ENCODE measurements at regions not wholly inside any gene's neighbourhood (a gene's known extent, or its start where the extent isn't known, plus 50 kb on each side); places are given as distances from the start of the nearest gene placed in this dataset.

GRCh38 chr6:87829622-87830121 lies 127.6 kb upstream of the AKIRIN2 start:
- Mint-ChIP-seq H3K9me3 (no peaks in the 10 kb centered on the region), H3K27ac (no peak overlapping the region), H3K36me3 (no peaks in the 10 kb centered on the region), H3K4me3 (no peak overlapping the region), H3K4me1 (peaks cover 19% of the 10 kb centered on the region), H3K27me3 (peaks cover 4% of the 10 kb centered on the region)
- no peak for DNase-seq

- Mint-ChIP-seq H3K9me3 (no peaks in the 10 kb centered on the region), H3K4me1 (peaks cover 19% of the 10 kb centered on the region), H3K36me3 (no peaks in the 10 kb centered on the region), H3K27ac (no peak overlapping the region), H3K27me3 (peaks cover 4% of the 10 kb centered on the region), H3K4me3 (no peak overlapping the region)
- DNase-seq, result no peak
These were observed 126.0 kb upstream of the AKIRIN2 start for GRCh38 chr6:87828044-87828443.

- peaks cover 14% of the 10 kb centered on the region for H3K4me1 Mint-ChIP-seq
- no peak overlapping the region for H3K27ac Mint-ChIP-seq
- H3K9me3 Mint-ChIP-seq, result no peaks in the 10 kb centered on the region
- no peak for DNase-seq
- H3K27me3 Mint-ChIP-seq, result peaks cover 4% of the 10 kb centered on the region
- H3K36me3 Mint-ChIP-seq, result no peaks in the 10 kb centered on the region
- H3K4me3 Mint-ChIP-seq, result no peak overlapping the region
These were observed 125.3 kb upstream of the AKIRIN2 start for GRCh38 chr6:87827346-87827745.

GRCh38 chr6:87826424-87826823 lies 124.4 kb upstream of the AKIRIN2 start:
- no peak for DNase-seq
- Mint-ChIP-seq H3K4me1 (peaks cover 8% of the 10 kb centered on the region), H3K27me3 (peaks cover 4% of the 10 kb centered on the region), H3K9me3 (no peaks in the 10 kb centered on the region), H3K27ac (no peak overlapping the region), H3K36me3 (no peaks in the 10 kb centered on the region), H3K4me3 (no peak overlapping the region)

GRCh38 chr6:87825821-87826221 lies 123.8 kb upstream of the AKIRIN2 start:
- Mint-ChIP-seq H3K27ac (no peak overlapping the region), H3K36me3 (no peaks in the 10 kb centered on the region), H3K9me3 (no peaks in the 10 kb centered on the region), H3K27me3 (peaks cover 4% of the 10 kb centered on the region), H3K4me1 (peaks cover 8% of the 10 kb centered on the region), H3K4me3 (no peak overlapping the region)
- no peak for DNase-seq

GRCh38 chr6:87824958-87825491 lies 123.0 kb upstream of the AKIRIN2 start:
- Mint-ChIP-seq H3K27ac (no peak overlapping the region), H3K4me1 (peaks cover 8% of the 10 kb centered on the region), H3K36me3 (no peaks in the 10 kb centered on the region), H3K4me3 (no peak overlapping the region), H3K27me3 (peaks cover 2% of the 10 kb centered on the region), H3K9me3 (no peaks in the 10 kb centered on the region)
- no peak for DNase-seq

GRCh38 chr6:87822011-87822410 lies 120.0 kb upstream of the AKIRIN2 start:
- H3K4me3 Mint-ChIP-seq, result no peak overlapping the region
- no peak for DNase-seq
- no peak overlapping the region for H3K27ac Mint-ChIP-seq
- H3K9me3 Mint-ChIP-seq, result no peaks in the 10 kb centered on the region
- H3K4me1 Mint-ChIP-seq, result peaks cover 8% of the 10 kb centered on the region
- H3K27me3 Mint-ChIP-seq, result no peaks in the 10 kb centered on the region
- no peaks in the 10 kb centered on the region for H3K36me3 Mint-ChIP-seq

GRCh38 chr6:87820343-87820984 lies 118.4 kb upstream of the AKIRIN2 start:
- DNase-seq, result no peak
- Mint-ChIP-seq H3K27me3 (no peaks in the 10 kb centered on the region), H3K9me3 (no peaks in the 10 kb centered on the region), H3K36me3 (no peaks in the 10 kb centered on the region), H3K4me3 (no peak overlapping the region), H3K27ac (no peak overlapping the region), H3K4me1 (peaks cover 1% of the 10 kb centered on the region)

GRCh38 chr6:87817183-87817582 lies 115.2 kb upstream of the AKIRIN2 start:
- H3K36me3 Mint-ChIP-seq, result no peaks in the 10 kb centered on the region
- no peaks in the 10 kb centered on the region for H3K4me1 Mint-ChIP-seq
- no peak overlapping the region for H3K27ac Mint-ChIP-seq
- peaks cover 4% of the 10 kb centered on the region for H3K27me3 Mint-ChIP-seq
- no peak for DNase-seq
- H3K9me3 Mint-ChIP-seq, result no peaks in the 10 kb centered on the region
- no peak overlapping the region for H3K4me3 Mint-ChIP-seq

GRCh38 chr6:87815449-87815848 lies 113.4 kb upstream of the AKIRIN2 start:
- DNase-seq, result no peak
- no peaks in the 10 kb centered on the region for H3K4me1 Mint-ChIP-seq
- no peaks in the 10 kb centered on the region for H3K36me3 Mint-ChIP-seq
- no peaks in the 10 kb centered on the region for H3K9me3 Mint-ChIP-seq
- H3K27me3 Mint-ChIP-seq, result peaks cover 4% of the 10 kb centered on the region
- H3K4me3 Mint-ChIP-seq, result no peak overlapping the region
- no peak overlapping the region for H3K27ac Mint-ChIP-seq

GRCh38 chr6:87808005-87808757 lies 106.1 kb upstream of the AKIRIN2 start:
- H3K9me3 Mint-ChIP-seq, result no peaks in the 10 kb centered on the region
- no peak overlapping the region for H3K27ac Mint-ChIP-seq
- no peaks in the 10 kb centered on the region for H3K36me3 Mint-ChIP-seq
- DNase-seq, result no peak
- no peaks in the 10 kb centered on the region for H3K4me1 Mint-ChIP-seq
- H3K27me3 Mint-ChIP-seq, result peaks cover 18% of the 10 kb centered on the region
- no peak overlapping the region for H3K4me3 Mint-ChIP-seq

- Mint-ChIP-seq H3K36me3 (no peaks in the 10 kb centered on the region), H3K9me3 (no peaks in the 10 kb centered on the region), H3K4me3 (no peak overlapping the region), H3K27me3 (peaks cover 18% of the 10 kb centered on the region), H3K4me1 (no peaks in the 10 kb centered on the region), H3K27ac (no peak overlapping the region)
- no peak for DNase-seq
These were observed 105.4 kb upstream of the AKIRIN2 start for GRCh38 chr6:87807475-87807874.

GRCh38 chr6:87806635-87807034 lies 104.6 kb upstream of the AKIRIN2 start:
- peaks cover 18% of the 10 kb centered on the region for H3K27me3 Mint-ChIP-seq
- no peak for DNase-seq
- no peaks in the 10 kb centered on the region for H3K9me3 Mint-ChIP-seq
- H3K27ac Mint-ChIP-seq, result no peak overlapping the region
- no peaks in the 10 kb centered on the region for H3K36me3 Mint-ChIP-seq
- H3K4me3 Mint-ChIP-seq, result no peak overlapping the region
- no peaks in the 10 kb centered on the region for H3K4me1 Mint-ChIP-seq

- no peak overlapping the region for H3K4me3 Mint-ChIP-seq
- H3K27ac Mint-ChIP-seq, result no peak overlapping the region
- H3K4me1 Mint-ChIP-seq, result no peaks in the 10 kb centered on the region
- H3K36me3 Mint-ChIP-seq, result no peaks in the 10 kb centered on the region
- DNase-seq, result no peak
- H3K27me3 Mint-ChIP-seq, result peaks cover 21% of the 10 kb centered on the region
- no peaks in the 10 kb centered on the region for H3K9me3 Mint-ChIP-seq
These were observed 104.1 kb upstream of the AKIRIN2 start for GRCh38 chr6:87806099-87806498.

- H3K4me1 Mint-ChIP-seq, result peaks cover 3% of the 10 kb centered on the region
- H3K4me3 Mint-ChIP-seq, result no peak overlapping the region
- no peak for DNase-seq
- H3K27me3 Mint-ChIP-seq, result peaks cover 21% of the 10 kb centered on the region
- no peaks in the 10 kb centered on the region for H3K36me3 Mint-ChIP-seq
- no peaks in the 10 kb centered on the region for H3K9me3 Mint-ChIP-seq
- no peak overlapping the region for H3K27ac Mint-ChIP-seq
These were observed 101.8 kb upstream of the AKIRIN2 start for GRCh38 chr6:87803791-87804190.

- Mint-ChIP-seq H3K27me3 (peaks cover 16% of the 10 kb centered on the region), H3K4me3 (no peak overlapping the region), H3K36me3 (no peaks in the 10 kb centered on the region), H3K4me1 (peaks cover 3% of the 10 kb centered on the region), H3K9me3 (no peaks in the 10 kb centered on the region), H3K27ac (no peak overlapping the region)
- no peak for DNase-seq
These were observed 97.6 kb upstream of the AKIRIN2 start for GRCh38 chr6:87799651-87800050.
